Fibroblast of pulmonary artery (primary cell): ENCODE measurements at regions not wholly inside any gene's neighbourhood (a gene's known extent, or its start where the extent isn't known, plus 50 kb on each side); places are given as distances from the start of the nearest gene placed in this dataset.

Experiments
- DNase-seq: peaks from one replicate; pipeline ENCODE4 v3.0.0-alpha.2; 2010; ENCODE audit warnings: low read depth
- H3K4me3 ChIP-seq: replicated peaks from 2 replicates; pipeline ENCODE4 v1.5.1; 2011; ENCODE audit warnings: low read depth, mild to moderate bottlenecking, control low read depth, low read length, moderate library complexity
- TF ChIP-seq, protein P1 (sequence below): IDR thresholded peaks from 2 replicates; pipeline ENCODE4 v1.5.1; 2011; ENCODE audit warnings: mild to moderate bottlenecking, control low read depth, low read length, inconsistent platforms; ENCODE audit errors: missing control alignments

GRCh38 chr2:242051463-242051862, 181.9 kb downstream of the RTP5 start:
- TF ChIP-seq, protein P1, sequence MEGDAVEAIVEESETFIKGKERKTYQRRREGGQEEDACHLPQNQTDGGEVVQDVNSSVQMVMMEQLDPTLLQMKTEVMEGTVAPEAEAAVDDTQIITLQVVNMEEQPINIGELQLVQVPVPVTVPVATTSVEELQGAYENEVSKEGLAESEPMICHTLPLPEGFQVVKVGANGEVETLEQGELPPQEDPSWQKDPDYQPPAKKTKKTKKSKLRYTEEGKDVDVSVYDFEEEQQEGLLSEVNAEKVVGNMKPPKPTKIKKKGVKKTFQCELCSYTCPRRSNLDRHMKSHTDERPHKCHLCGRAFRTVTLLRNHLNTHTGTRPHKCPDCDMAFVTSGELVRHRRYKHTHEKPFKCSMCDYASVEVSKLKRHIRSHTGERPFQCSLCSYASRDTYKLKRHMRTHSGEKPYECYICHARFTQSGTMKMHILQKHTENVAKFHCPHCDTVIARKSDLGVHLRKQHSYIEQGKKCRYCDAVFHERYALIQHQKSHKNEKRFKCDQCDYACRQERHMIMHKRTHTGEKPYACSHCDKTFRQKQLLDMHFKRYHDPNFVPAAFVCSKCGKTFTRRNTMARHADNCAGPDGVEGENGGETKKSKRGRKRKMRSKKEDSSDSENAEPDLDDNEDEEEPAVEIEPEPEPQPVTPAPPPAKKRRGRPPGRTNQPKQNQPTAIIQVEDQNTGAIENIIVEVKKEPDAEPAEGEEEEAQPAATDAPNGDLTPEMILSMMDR, result no peak
- no peak for DNase-seq
- no peak overlapping the region for H3K4me3 ChIP-seq

GRCh38 chr2:242052421-242052820, 182.9 kb downstream of the RTP5 start:
- H3K4me3 ChIP-seq, result no peak overlapping the region
- no peak for DNase-seq
- TF ChIP-seq, protein P1, result no peak

DNA sequence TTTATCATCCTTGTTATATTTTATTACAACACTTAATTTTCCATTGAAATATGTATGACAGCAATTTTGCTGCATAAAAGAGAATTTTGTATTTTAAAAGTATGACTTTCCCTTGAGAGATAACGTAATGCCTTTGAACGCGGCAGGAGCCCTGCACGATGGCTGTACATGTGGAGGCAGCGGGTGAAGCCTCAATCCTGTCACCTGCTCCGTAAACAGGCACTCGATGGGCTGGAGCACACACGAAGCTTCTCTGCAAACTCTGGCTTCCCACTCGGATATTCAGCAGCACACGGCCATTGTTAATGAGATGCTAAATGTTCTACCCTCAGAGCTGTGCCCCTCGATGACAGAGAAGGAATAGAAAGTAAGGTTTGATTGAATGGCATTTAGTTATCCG, 184.4 kb downstream of the RTP5 start:
- TF ChIP-seq, protein P1, result no peak
- DNase-seq, result no peak
- no peak overlapping the region for H3K4me3 ChIP-seq

DNA sequence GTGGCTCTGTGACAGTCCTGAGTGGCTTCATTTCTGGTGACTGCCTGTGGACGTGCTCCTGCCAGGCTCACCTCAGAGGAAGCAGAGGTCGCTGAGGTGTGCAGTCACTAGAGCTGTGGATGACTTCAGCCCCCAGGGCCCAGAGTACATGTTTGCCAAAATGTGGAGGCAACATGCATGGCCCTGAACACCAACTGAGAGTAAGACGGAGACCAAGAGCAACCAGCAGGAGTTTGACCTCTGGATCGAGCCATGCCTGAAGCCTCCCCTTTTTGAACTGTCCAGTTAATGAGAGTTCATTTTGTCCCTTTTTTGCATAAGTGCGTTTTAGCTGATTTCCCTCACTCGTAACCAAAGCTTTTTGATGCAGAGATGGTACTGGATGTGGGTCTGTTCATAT, 184.9 kb downstream of the RTP5 start:
- no peak overlapping the region for H3K4me3 ChIP-seq
- TF ChIP-seq, protein P1, result no peak
- no peak for DNase-seq

GRCh38 chr2:242054881-242055801, 185.6 kb downstream of the RTP5 start:
- H3K4me3 ChIP-seq, result no peak overlapping the region
- TF ChIP-seq, protein P1, result no peak
- no peak for DNase-seq

DNA sequence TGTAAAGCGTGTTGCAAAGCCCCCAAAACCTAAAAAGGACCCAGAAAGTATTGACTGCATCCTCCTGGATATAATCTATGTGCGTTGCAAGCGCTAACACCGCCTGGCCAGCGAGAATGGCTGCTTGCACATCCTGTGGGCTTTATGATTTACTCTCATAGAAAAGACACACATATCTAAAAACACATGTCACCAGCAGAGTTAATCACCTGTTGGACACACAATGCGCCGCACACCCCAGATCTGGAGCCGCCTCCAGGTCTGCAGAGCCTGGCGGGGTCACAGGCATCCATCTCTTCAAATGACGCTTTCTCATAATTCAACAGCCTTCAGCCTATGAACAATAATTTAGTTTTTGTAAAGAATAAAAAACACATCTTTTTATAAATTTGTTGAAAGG, 186.5 kb downstream of the RTP5 start:
- H3K4me3 ChIP-seq, result no peak overlapping the region
- no peak for DNase-seq
- TF ChIP-seq, protein P1, result no peak

DNA sequence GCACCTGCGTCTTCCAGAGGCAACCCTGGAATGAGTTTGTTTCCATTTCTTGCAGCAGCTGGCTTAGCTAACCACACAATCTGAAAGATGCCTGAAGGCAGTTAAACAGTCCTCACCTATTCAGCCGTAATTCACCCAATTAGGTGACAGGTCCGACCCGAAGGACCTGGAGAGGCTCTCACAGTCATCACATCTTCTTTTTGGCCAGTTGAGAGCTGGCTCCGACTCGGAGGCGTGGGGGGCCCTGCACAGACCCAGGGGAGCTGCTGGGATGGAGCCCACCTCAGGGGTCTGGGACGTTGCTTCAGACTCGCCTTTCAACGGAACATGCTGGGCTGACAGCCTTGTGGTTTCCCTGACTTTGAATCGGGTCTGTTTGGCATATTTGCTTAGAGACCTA, 187.3 kb downstream of the RTP5 start:
- TF ChIP-seq, protein P1, result no peak

More for the DNA sequence above, 187.3 kb downstream of the RTP5 start:
- no peak for DNase-seq
- H3K4me3 ChIP-seq, result no peak overlapping the region
